H9 (cell line): ENCODE measurements at regions not wholly inside any gene's neighbourhood (a gene's known extent, or its start where the extent isn't known, plus 50 kb on each side); places are given as distances from the start of the nearest gene placed in this dataset.

Source experiments
- DNase-seq: peaks from one replicate; pipeline ENCODE4 v3.0.0-alpha.2; 2017
- H2AFZ ChIP-seq: one replicate; pipeline ENCODE4 v1.6.1; 2013; ENCODE audit warnings: mild to moderate bottlenecking, low read length, control low read depth, moderate library complexity
- H2AK5ac ChIP-seq: 2 replicates; pipeline ENCODE4 v1.6.1; 2013; ENCODE audit warnings: low read length, control low read depth, mixed read lengths; ENCODE audit not compliant: insufficient read length
- H2BK120ac ChIP-seq: one replicate; pipeline ENCODE4 v1.6.1; 2013; ENCODE audit warnings: low read depth, mild to moderate bottlenecking, low read length, control low read depth, inconsistent platforms; ENCODE audit not compliant: poor library complexity, severe bottlenecking
- H2BK12ac ChIP-seq: 2 replicates; pipeline ENCODE4 v1.6.1; 2013; ENCODE audit warnings: low read length, control low read depth, mixed read lengths, low read depth; ENCODE audit not compliant: insufficient read length
- H2BK15ac ChIP-seq: 2 replicates; pipeline ENCODE4 v1.6.1; 2013; ENCODE audit warnings: low read depth, low read length, control low read depth
- H2BK20ac ChIP-seq: one replicate; pipeline ENCODE4 v1.6.1; 2013; ENCODE audit warnings: low read depth, mild to moderate bottlenecking, low read length, control low read depth, inconsistent platforms; ENCODE audit not compliant: poor library complexity, severe bottlenecking
- H2BK5ac ChIP-seq: 2 replicates; pipeline ENCODE4 v1.6.1; 2013; ENCODE audit warnings: low read length, control low read depth, mixed read lengths; ENCODE audit not compliant: insufficient read length
- H3K14ac ChIP-seq: 2 replicates; pipeline ENCODE4 v1.6.1; 2013; ENCODE audit warnings: low read length, control low read depth; ENCODE audit not compliant: insufficient read depth
- H3K18ac ChIP-seq: 2 replicates; pipeline ENCODE4 v1.6.1; 2013; ENCODE audit warnings: low read depth, mild to moderate bottlenecking, mixed read lengths, low read length, control low read depth; ENCODE audit not compliant: insufficient read length
- H3K23ac ChIP-seq: 2 replicates; pipeline ENCODE4 v1.6.1; 2013; ENCODE audit warnings: low read length, control low read depth, mixed read lengths, low read depth; ENCODE audit not compliant: insufficient read length
- H3K23me2 ChIP-seq: 2 replicates; pipeline ENCODE4 v1.6.1; 2013; ENCODE audit warnings: low read depth, mild to moderate bottlenecking, mixed read lengths, low read length, control low read depth; ENCODE audit not compliant: insufficient read length, poor library complexity, severe bottlenecking
- H3K27ac ChIP-seq: 2 replicates; pipeline ENCODE4 v1.5.1; 2013; ENCODE audit warnings: low read length, control low read depth, mixed read lengths, low read depth; ENCODE audit not compliant: insufficient read length
- H3K27me3 ChIP-seq: 2 replicates; pipeline ENCODE4 v1.6.1; 2013; ENCODE audit warnings: low read length, control low read depth, inconsistent platforms; ENCODE audit not compliant: insufficient read depth
- H3K4ac ChIP-seq: 2 replicates; pipeline ENCODE4 v1.6.1; 2013; ENCODE audit warnings: low read depth, mild to moderate bottlenecking, control low read depth, inconsistent platforms, low read length, moderate library complexity
- H3K4me1 ChIP-seq: 2 replicates; pipeline ENCODE4 v1.6.1; 2013; ENCODE audit warnings: low read length, control low read depth, inconsistent platforms; ENCODE audit not compliant: insufficient read depth
- H3K4me2 ChIP-seq: 2 replicates; pipeline ENCODE4 v1.6.1; 2013; ENCODE audit warnings: low read length, control low read depth, mixed read lengths; ENCODE audit not compliant: insufficient read length, insufficient read depth
- H3K56ac ChIP-seq: 2 replicates; pipeline ENCODE4 v1.6.1; 2013; ENCODE audit warnings: low read depth, mild to moderate bottlenecking, mixed read lengths, low read length, control low read depth; ENCODE audit not compliant: insufficient read length
- H3K79me1 ChIP-seq: 2 replicates; pipeline ENCODE4 v1.6.1; 2013; ENCODE audit warnings: low read depth, mild to moderate bottlenecking, moderate library complexity, low read length, control low read depth, inconsistent platforms; ENCODE audit not compliant: insufficient read depth, poor library complexity, severe bottlenecking
- H3K79me2 ChIP-seq: 2 replicates; pipeline ENCODE4 v1.6.1; 2013; ENCODE audit warnings: low read length, control low read depth, inconsistent platforms; ENCODE audit not compliant: insufficient read depth
- H3K9ac ChIP-seq: 2 replicates; pipeline ENCODE4 v1.6.1; 2013; ENCODE audit warnings: low read length, control low read depth, mixed read lengths; ENCODE audit not compliant: insufficient read length; ENCODE audit errors: extremely low read depth
- H3K9me3 ChIP-seq: one replicate; pipeline ENCODE4 v1.6.1; 2013; ENCODE audit warnings: low read depth, low read length, inconsistent platforms; ENCODE audit not compliant: control insufficient read depth
- H3T11ph ChIP-seq: one replicate; pipeline ENCODE4 v1.6.1; 2013; ENCODE audit warnings: mild to moderate bottlenecking, low read length, control low read depth, inconsistent platforms
- H4K20me1 ChIP-seq: one replicate; pipeline ENCODE4 v1.6.1; 2013; ENCODE audit not compliant: control insufficient read depth, insufficient read length, insufficient read depth
- H4K5ac ChIP-seq: 2 replicates; pipeline ENCODE4 v1.6.1; 2013; ENCODE audit warnings: low read depth, mild to moderate bottlenecking, mixed read lengths, low read length, control low read depth; ENCODE audit not compliant: insufficient read length
- H4K8ac ChIP-seq: replicated peaks from 2 replicates; pipeline ENCODE4 v1.6.1; 2013; ENCODE audit warnings: low read length, control low read depth, mixed read lengths, low read depth; ENCODE audit not compliant: insufficient read length
- H4K91ac ChIP-seq: 2 replicates; pipeline ENCODE4 v1.6.1; 2013; ENCODE audit warnings: low read depth, mild to moderate bottlenecking, moderate library complexity, mixed read lengths, low read length, control low read depth; ENCODE audit not compliant: insufficient read length
- H3K27ac Mint-ChIP-seq, 3 experiments: 2 replicates in 2 of 3; 3 replicates in 1 of 3; pipeline ENCODE4 v1.8.0; 2020 to 2021; ENCODE audit warnings: mixed read lengths in 3 of 3, mild to moderate bottlenecking in 1 of 3, moderate library complexity in 1 of 3
- H3K27me3 Mint-ChIP-seq: 2 replicates; pipeline ENCODE4 v1.8.0; 2021; ENCODE audit warnings: low read depth, mild to moderate bottlenecking, moderate library complexity, mixed read lengths
- H3K36me3 Mint-ChIP-seq, 3 experiments: 2 replicates in 2 of 3; 3 replicates in 1 of 3; pipeline ENCODE4 v1.8.0; 2020 to 2021; ENCODE audit warnings: low read depth in 3 of 3, mixed read lengths in 3 of 3; ENCODE audit not compliant: insufficient read depth in 1 of 3
- H3K4me1 Mint-ChIP-seq, 2 experiments: 2 replicates each; pipeline ENCODE4 v1.8.0; 2020; ENCODE audit warnings: mixed read lengths in 2 of 2
- H3K4me3 Mint-ChIP-seq, 2 experiments: 2 replicates in 1 of 2; 3 replicates in 1 of 2; pipeline ENCODE4 v1.8.0; 2020 to 2021; ENCODE audit warnings: mild to moderate bottlenecking in 2 of 2, mixed read lengths in 2 of 2, moderate library complexity in 1 of 2
- H3K9me3 Mint-ChIP-seq, 2 experiments: 2 replicates in 1 of 2; 3 replicates in 1 of 2; pipeline ENCODE4 v1.8.0; 2020; ENCODE audit warnings: mild to moderate bottlenecking in 2 of 2, mixed read lengths in 2 of 2, moderate library complexity in 1 of 2
- CTCF ChIP-seq: fragments of 200-600 bp; sonication (generic); conservative IDR thresholded peaks from 3 replicates; pipeline ENCODE4 v1.8.0; 2021; ENCODE audit warnings: antibody characterized with exemption, mild to moderate bottlenecking
- WGBS: extraction: QIAGEN DNeasy Blood & Tissue Kit; methylation state at CpG from one replicate; pipeline ENCODE4 v1.1.7; 2013; ENCODE audit warnings: missing lambda C conversion rate, low lambda C conversion rate, mixed read lengths; ENCODE audit not compliant: insufficient read length; ENCODE audit errors: extremely low coverage; 5-methylcytosine and 5-hydroxymethylcytosine counted together

GRCh38 chr10:78179886-78180705 is 146.4 kb downstream of the RPS24 start:
- Histone ChIP-seq H4K8ac (no peak overlapping the region), H2BK20ac (no peak overlapping the region), H4K20me1 (no peaks in the 10 kb centered on the region), H3K4me2 (no peak overlapping the region), H3K4me1 (peaks cover 2% of the 10 kb centered on the region; the same call in 1 of the 2 replicates), H3K18ac (no peak overlapping the region), H3K27me3 (no peaks in the 10 kb centered on the region), H3K79me1 (no peaks in the 10 kb centered on the region), H4K91ac (no peak overlapping the region), H3K23me2 (no peaks in the 10 kb centered on the region), H3K4ac (no peak overlapping the region), H3K14ac (no peak overlapping the region), H2BK15ac (no peak overlapping the region), H3K79me2 (no peaks in the 10 kb centered on the region), H2BK120ac (no peak overlapping the region), H4K5ac (no peak overlapping the region), H3K9me3 (no peaks in the 10 kb centered on the region), H2BK12ac (no peak overlapping the region), H2AFZ (no peak overlapping the region), H2BK5ac (no peak overlapping the region), H3K23ac (no peak overlapping the region), H3K27ac (no peak overlapping the region), H3K56ac (no peak overlapping the region), H3T11ph (no peak overlapping the region), H3K9ac (no peak overlapping the region), H2AK5ac (no peak overlapping the region)
- H3K9me3 Mint-ChIP-seq = no peaks in the 10 kb centered on the region
- H3K27me3 Mint-ChIP-seq = peaks cover 14% of the 10 kb centered on the region
- no CpG with 5 or more reads among the region's 22 CpGs for WGBS
- no peak overlapping the region for H3K4me3 Mint-ChIP-seq
- H3K27ac Mint-ChIP-seq = no peak overlapping the region
- H3K36me3 Mint-ChIP-seq = no peaks in the 10 kb centered on the region
- no peak for TF ChIP-seq CTCF
- peaks cover 45 to 46% of the 10 kb centered on the region in 2 experiments for H3K4me1 Mint-ChIP-seq
- no peak for DNase-seq
